PFSK-1 (cell line): ENCODE measurements at regions not wholly inside any gene's neighbourhood (a gene's known extent, or its start where the extent isn't known, plus 50 kb on each side); places are given as distances from the start of the nearest gene placed in this dataset.

Experiments used
- FOXP2 ChIP-seq: optimal IDR thresholded peaks from 2 replicates; pipeline ENCODE3; 2011; ENCODE audit warnings: borderline replicate concordance, control low read depth, inconsistent platforms; ENCODE audit not compliant: insufficient read depth; ENCODE audit errors: extremely low read length, extremely low read depth
- POLR2AphosphoS5 ChIP-seq: IDR thresholded peaks from 2 replicates; pipeline ENCODE4 v1.6.1; 2012; ENCODE audit warnings: low read depth, mild to moderate bottlenecking, control low read depth, low read length, moderate library complexity
- REST ChIP-seq, 2 experiments: IDR thresholded peaks; 2 replicates each; pipeline versions ENCODE4 v1.6.1 to v1.8.0; 2011 to 2012; ENCODE audit warnings: low read depth in 2 of 2, low read length in 2 of 2, control low read depth in 1 of 2, inconsistent platforms in 1 of 2, mild to moderate bottlenecking in 1 of 2, moderate library complexity in 1 of 2; ENCODE audit not compliant: insufficient read depth in 1 of 2
- SIN3A ChIP-seq: IDR thresholded peaks from 2 replicates; pipeline ENCODE4 v1.6.1; 2012; ENCODE audit warnings: mild to moderate bottlenecking, low read length, moderate library complexity, borderline replicate concordance; ENCODE audit not compliant: insufficient read depth
- TAF1 ChIP-seq: IDR thresholded peaks from 2 replicates; pipeline ENCODE4 v1.6.1; 2012; ENCODE audit warnings: low read length, control low read depth, borderline replicate concordance; ENCODE audit not compliant: insufficient read depth

- TF ChIP-seq TAF1 (no peak), REST (IDR thresholded peaks at IDR 0.05; ENCODE audit: insufficient read depth in 1 of 2, low read depth in 2 of 2, low read length in 2 of 2) (no peak), POLR2AphosphoS5 (no peak), FOXP2 (no peak), SIN3A (no peak)
These were observed 190.4 kb downstream of the GPR37 start for GRCh38 chr7:124575176-124575575.

- TF ChIP-seq POLR2AphosphoS5 (no peak), FOXP2 (no peak), REST (IDR thresholded peaks at IDR 0.05; ENCODE audit: insufficient read depth in 1 of 2, low read depth in 2 of 2, low read length in 2 of 2) (no peak)
These were observed 195.0 kb downstream of the GPR37 start for GRCh38 chr7:124570558-124570957.

GRCh38 chr7:124566583-124566982 lies 199.0 kb downstream of the GPR37 start:
- no peak for TF ChIP-seq TAF1
- TF ChIP-seq REST (IDR thresholded peaks at IDR 0.05; ENCODE audit: insufficient read depth in 1 of 2, low read depth in 2 of 2, low read length in 2 of 2), result peak in 1 of 2 experiments; percentile 51; a peak in 1 of 4 replicates

GRCh38 chr7:124557587-124557986 lies 208.0 kb downstream of the GPR37 start:
- no peak for TF ChIP-seq FOXP2
- TF ChIP-seq REST (IDR thresholded peaks at IDR 0.05; ENCODE audit: insufficient read depth in 1 of 2, low read depth in 2 of 2, low read length in 2 of 2), result no peak
- TF ChIP-seq SIN3A, result no peak
- no peak for TF ChIP-seq POLR2AphosphoS5
- TF ChIP-seq TAF1, result no peak

- TF ChIP-seq TAF1, result no peak
- no peak for TF ChIP-seq SIN3A
- no peak for TF ChIP-seq REST (IDR thresholded peaks at IDR 0.05; ENCODE audit: insufficient read depth in 1 of 2, low read depth in 2 of 2, low read length in 2 of 2)
- no peak for TF ChIP-seq POLR2AphosphoS5
- no peak for TF ChIP-seq FOXP2
These were observed 208.5 kb downstream of the GPR37 start for GRCh38 chr7:124557101-124557500.
